ENCODE measurements at regions not wholly inside any gene's neighbourhood (a gene's known extent, or its start where the extent isn't known, plus 50 kb on each side); places are given as distances from the start of the nearest gene placed in this dataset.
"Not testable (repeated sequence)": the region's sequence is repeated elsewhere in the genome, so short reads cannot be mapped to it uniquely, and the experiment has no call there.

- intact Hi-C loops (cut with micrococcal nuclease), result no loop called here
- H3K9me3 Mint-ChIP-seq, result no peaks in the 10 kb centered on the region
Observed at GRCh38 chr2:150266931-150267330, 220.5 kb downstream of the RND3 start.

GRCh38 chr2:150264442-150264841, 223.0 kb downstream of the RND3 start:
- Mint-ChIP-seq H3K27ac (no peak overlapping the region), H3K4me1 (ENCODE audit: low read depth) (no peaks in the 10 kb centered on the region), H3K27me3 (ENCODE audit: low read depth) (no peaks in the 10 kb centered on the region), H3K36me3 (ENCODE audit: low read depth) (no peaks in the 10 kb centered on the region), H3K4me3 (ENCODE audit: low read depth) (no peak overlapping the region), H3K9me3 (no peaks in the 10 kb centered on the region)
- no peak for DNase-seq (ENCODE audit: low spot score)
- intact Hi-C loops (cut with micrococcal nuclease), result no loop called here

More at GRCh38 chr2:150266931-150267330, 220.5 kb downstream of the RND3 start:
- H3K4me3 Mint-ChIP-seq (ENCODE audit: low read depth), result no peak overlapping the region
- no peak overlapping the region for H3K27ac Mint-ChIP-seq
- no peak for DNase-seq (ENCODE audit: low spot score)
- no peaks in the 10 kb centered on the region for H3K27me3 Mint-ChIP-seq (ENCODE audit: low read depth)
- no peaks in the 10 kb centered on the region for H3K36me3 Mint-ChIP-seq (ENCODE audit: low read depth)
- H3K4me1 Mint-ChIP-seq (ENCODE audit: low read depth), result no peaks in the 10 kb centered on the region

- Mint-ChIP-seq H3K4me1 (ENCODE audit: low read depth) (no peaks in the 10 kb centered on the region), H3K4me3 (ENCODE audit: low read depth) (no peak overlapping the region), H3K36me3 (ENCODE audit: low read depth) (no peaks in the 10 kb centered on the region), H3K27ac (no peak overlapping the region), H3K27me3 (ENCODE audit: low read depth) (no peaks in the 10 kb centered on the region), H3K9me3 (no peaks in the 10 kb centered on the region)
- intact Hi-C loops (cut with micrococcal nuclease), result no loop called here
- DNase-seq (ENCODE audit: low spot score), result no peak
Observed at GRCh38 chr2:150261691-150262090, 225.8 kb downstream of the RND3 start.

- DNase-seq (ENCODE audit: low spot score), result no peak
- H3K4me1 Mint-ChIP-seq (ENCODE audit: low read depth), result no peaks in the 10 kb centered on the region
- H3K36me3 Mint-ChIP-seq (ENCODE audit: low read depth), result no peaks in the 10 kb centered on the region
- H3K27ac Mint-ChIP-seq, result no peak overlapping the region
- no peaks in the 10 kb centered on the region for H3K27me3 Mint-ChIP-seq (ENCODE audit: low read depth)
- intact Hi-C loops (cut with micrococcal nuclease), result no loop called here
- H3K9me3 Mint-ChIP-seq, result no peaks in the 10 kb centered on the region
- no peak overlapping the region for H3K4me3 Mint-ChIP-seq (ENCODE audit: low read depth)
Observed at GRCh38 chr2:150260636-150261035, 226.8 kb downstream of the RND3 start.

GRCh38 chr2:150259746-150260145, 227.7 kb downstream of the RND3 start:
- H3K4me3 Mint-ChIP-seq (ENCODE audit: low read depth), result no peak overlapping the region
- H3K4me1 Mint-ChIP-seq (ENCODE audit: low read depth), result no peaks in the 10 kb centered on the region
- H3K36me3 Mint-ChIP-seq (ENCODE audit: low read depth), result no peaks in the 10 kb centered on the region
- no peak overlapping the region for H3K27ac Mint-ChIP-seq
- H3K27me3 Mint-ChIP-seq (ENCODE audit: low read depth), result no peaks in the 10 kb centered on the region
- no peaks in the 10 kb centered on the region for H3K9me3 Mint-ChIP-seq
- intact Hi-C loops (cut with micrococcal nuclease), result no loop called here
- no peak for DNase-seq (ENCODE audit: low spot score)

- H3K27ac Mint-ChIP-seq, result no peak overlapping the region
- intact Hi-C loops (cut with micrococcal nuclease), result no loop called here
- H3K9me3 Mint-ChIP-seq, result no peaks in the 10 kb centered on the region
- DNase-seq (ENCODE audit: low spot score), result no peak
- H3K27me3 Mint-ChIP-seq (ENCODE audit: low read depth), result no peaks in the 10 kb centered on the region
- H3K36me3 Mint-ChIP-seq (ENCODE audit: low read depth), result no peaks in the 10 kb centered on the region
- no peaks in the 10 kb centered on the region for H3K4me1 Mint-ChIP-seq (ENCODE audit: low read depth)
- no peak overlapping the region for H3K4me3 Mint-ChIP-seq (ENCODE audit: low read depth)
Observed at GRCh38 chr2:150258781-150259307, 228.6 kb downstream of the RND3 start.

- H3K27me3 Mint-ChIP-seq (ENCODE audit: low read depth), result no peaks in the 10 kb centered on the region
- no peak overlapping the region for H3K4me3 Mint-ChIP-seq (ENCODE audit: low read depth)
- no peaks in the 10 kb centered on the region for H3K36me3 Mint-ChIP-seq (ENCODE audit: low read depth)
- no peak overlapping the region for H3K27ac Mint-ChIP-seq
- intact Hi-C loops (cut with micrococcal nuclease), result no loop called here
- no peaks in the 10 kb centered on the region for H3K9me3 Mint-ChIP-seq
- H3K4me1 Mint-ChIP-seq (ENCODE audit: low read depth), result no peaks in the 10 kb centered on the region
- DNase-seq (ENCODE audit: low spot score), result no peak
Observed at GRCh38 chr2:150256736-150257135, 230.7 kb downstream of the RND3 start.

- no peak overlapping the region for H3K4me3 Mint-ChIP-seq (ENCODE audit: low read depth)
- no peak for DNase-seq (ENCODE audit: low spot score)
- no peak overlapping the region for H3K27ac Mint-ChIP-seq
- no peaks in the 10 kb centered on the region for H3K27me3 Mint-ChIP-seq (ENCODE audit: low read depth)
- no peaks in the 10 kb centered on the region for H3K4me1 Mint-ChIP-seq (ENCODE audit: low read depth)
- intact Hi-C loops (cut with micrococcal nuclease), result no loop called here
- no peaks in the 10 kb centered on the region for H3K9me3 Mint-ChIP-seq
- no peaks in the 10 kb centered on the region for H3K36me3 Mint-ChIP-seq (ENCODE audit: low read depth)
Observed at GRCh38 chr2:150255528-150255927, 231.9 kb downstream of the RND3 start.

GRCh38 chr2:150249735-150250134, 237.7 kb downstream of the RND3 start:
- H3K4me1 Mint-ChIP-seq (ENCODE audit: low read depth); H3K9me3 Mint-ChIP-seq; DNase-seq (ENCODE audit: low spot score); H3K27ac Mint-ChIP-seq; H3K36me3 Mint-ChIP-seq (ENCODE audit: low read depth); H3K4me3 Mint-ChIP-seq (ENCODE audit: low read depth); intact Hi-C loops (cut with micrococcal nuclease); H3K27me3 Mint-ChIP-seq (ENCODE audit: low read depth): not testable (repeated sequence)

GRCh38 chr2:150247481-150247880, 240.0 kb downstream of the RND3 start:
- no peak overlapping the region for H3K27ac Mint-ChIP-seq
- intact Hi-C loops (cut with micrococcal nuclease), result no loop called here
- no peaks in the 10 kb centered on the region for H3K36me3 Mint-ChIP-seq (ENCODE audit: low read depth)
- no peak for DNase-seq (ENCODE audit: low spot score)
- H3K27me3 Mint-ChIP-seq (ENCODE audit: low read depth), result no peaks in the 10 kb centered on the region
- no peaks in the 10 kb centered on the region for H3K9me3 Mint-ChIP-seq
- H3K4me1 Mint-ChIP-seq (ENCODE audit: low read depth), result no peaks in the 10 kb centered on the region
- H3K4me3 Mint-ChIP-seq (ENCODE audit: low read depth), result no peak overlapping the region

GRCh38 chr2:150234787-150235446, 252.6 kb downstream of the RND3 start:
- H3K36me3 Mint-ChIP-seq (ENCODE audit: low read depth), result no peaks in the 10 kb centered on the region
- H3K27me3 Mint-ChIP-seq (ENCODE audit: low read depth), result no peaks in the 10 kb centered on the region
- H3K4me3 Mint-ChIP-seq (ENCODE audit: low read depth), result no peak overlapping the region
- H3K9me3 Mint-ChIP-seq, result no peaks in the 10 kb centered on the region
- no peak overlapping the region for H3K27ac Mint-ChIP-seq
- no peak for DNase-seq (ENCODE audit: low spot score)
- intact Hi-C loops (cut with micrococcal nuclease), result no loop called here
- no peaks in the 10 kb centered on the region for H3K4me1 Mint-ChIP-seq (ENCODE audit: low read depth)

- H3K27ac Mint-ChIP-seq, result no peak overlapping the region
- no peaks in the 10 kb centered on the region for H3K27me3 Mint-ChIP-seq (ENCODE audit: low read depth)
- no peaks in the 10 kb centered on the region for H3K36me3 Mint-ChIP-seq (ENCODE audit: low read depth)
- no peaks in the 10 kb centered on the region for H3K9me3 Mint-ChIP-seq
- H3K4me3 Mint-ChIP-seq (ENCODE audit: low read depth), result no peak overlapping the region
- intact Hi-C loops (cut with micrococcal nuclease), result no loop called here
- H3K4me1 Mint-ChIP-seq (ENCODE audit: low read depth), result no peaks in the 10 kb centered on the region
- no peak for DNase-seq (ENCODE audit: low spot score)
Observed at GRCh38 chr2:150232871-150233270, 254.6 kb downstream of the RND3 start.

GRCh38 chr2:150232321-150232720, 255.1 kb downstream of the RND3 start:
- Mint-ChIP-seq H3K27me3 (ENCODE audit: low read depth) (no peaks in the 10 kb centered on the region), H3K9me3 (no peaks in the 10 kb centered on the region), H3K4me1 (ENCODE audit: low read depth) (no peaks in the 10 kb centered on the region), H3K4me3 (ENCODE audit: low read depth) (no peak overlapping the region), H3K27ac (no peak overlapping the region), H3K36me3 (ENCODE audit: low read depth) (no peaks in the 10 kb centered on the region)
- no peak for DNase-seq (ENCODE audit: low spot score)
- intact Hi-C loops (cut with micrococcal nuclease), result no loop called here

GRCh38 chr2:150230616-150231015, 256.9 kb downstream of the RND3 start:
- H3K27me3 Mint-ChIP-seq (ENCODE audit: low read depth), result no peaks in the 10 kb centered on the region
- intact Hi-C loops (cut with micrococcal nuclease), result no loop called here
- DNase-seq (ENCODE audit: low spot score), result no peak
- H3K4me1 Mint-ChIP-seq (ENCODE audit: low read depth), result no peaks in the 10 kb centered on the region
- H3K9me3 Mint-ChIP-seq, result no peaks in the 10 kb centered on the region
- no peaks in the 10 kb centered on the region for H3K36me3 Mint-ChIP-seq (ENCODE audit: low read depth)
- no peak overlapping the region for H3K27ac Mint-ChIP-seq
- no peak overlapping the region for H3K4me3 Mint-ChIP-seq (ENCODE audit: low read depth)

All from activated T-helper 2 cell treated with anti-CD3 and anti-CD28 coated beads, Interferon-gamma antibody, Interleukin-2, Interleukin-4, amounts not matched to agents 10 μg/mL and 5 μg/mL and 100 μg/mL, durations not matched to agents 14 hours and 24 hours and 36 hours (primary cell).